ENCODE measurements at regions not wholly inside any gene's neighbourhood (a gene's known extent, or its start where the extent isn't known, plus 50 kb on each side); places are given as distances from the start of the nearest gene placed in this dataset.

DNA sequence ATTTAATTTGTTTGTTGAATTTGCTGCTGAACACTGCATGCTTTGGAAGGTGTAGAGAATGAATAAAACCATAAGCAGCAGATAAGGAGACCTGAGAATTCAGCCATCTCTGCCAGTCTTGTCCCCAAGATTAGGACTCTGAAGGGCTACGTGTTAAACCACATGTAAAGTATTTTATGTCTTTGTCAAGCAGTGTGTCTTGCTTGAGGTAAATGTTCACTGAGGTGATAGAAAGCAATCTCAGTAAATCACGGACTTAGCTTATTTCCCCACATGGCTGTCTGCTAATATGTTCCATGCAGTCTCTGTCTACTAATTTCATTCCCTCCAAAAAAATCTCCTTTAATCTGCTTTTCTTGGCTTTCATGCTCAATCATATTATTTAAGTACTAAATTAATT, 467.1 kb downstream of the RAP2B start:
- Histone ChIP-seq H3K4me1 (ENCODE audit: low read length) (peaks cover 14% of the 10 kb centered on the region), H4K20me1 (ENCODE audit: insufficient read depth, low read length) (no peaks in the 10 kb centered on the region), H3K36me3 (replicated peaks; ENCODE audit: low read depth, low read length) (no peaks in the 10 kb centered on the region), H3K4me3 (ENCODE audit: low read length) (no peak overlapping the region), H3K79me2 (ENCODE audit: low read length) (no peaks in the 10 kb centered on the region), H3K9ac (ENCODE audit: low read length) (no peak overlapping the region), H3K27me3 (ENCODE audit: low read depth, low read length) (peaks cover 15% of the 10 kb centered on the region), H2AFZ (ENCODE audit: low read depth, low read length) (no peak overlapping the region), H3K4me2 (ENCODE audit: low read length) (0 out of 2 replicates have a peak overlapping the region, but pooled peaks have one; percentile 38), H3K9me3 (ENCODE audit: insufficient read depth, low read length) (no peaks in the 10 kb centered on the region), H3K27ac (ENCODE audit: low read length) (no peak overlapping the region)
- TF ChIP-seq, protein P1, sequence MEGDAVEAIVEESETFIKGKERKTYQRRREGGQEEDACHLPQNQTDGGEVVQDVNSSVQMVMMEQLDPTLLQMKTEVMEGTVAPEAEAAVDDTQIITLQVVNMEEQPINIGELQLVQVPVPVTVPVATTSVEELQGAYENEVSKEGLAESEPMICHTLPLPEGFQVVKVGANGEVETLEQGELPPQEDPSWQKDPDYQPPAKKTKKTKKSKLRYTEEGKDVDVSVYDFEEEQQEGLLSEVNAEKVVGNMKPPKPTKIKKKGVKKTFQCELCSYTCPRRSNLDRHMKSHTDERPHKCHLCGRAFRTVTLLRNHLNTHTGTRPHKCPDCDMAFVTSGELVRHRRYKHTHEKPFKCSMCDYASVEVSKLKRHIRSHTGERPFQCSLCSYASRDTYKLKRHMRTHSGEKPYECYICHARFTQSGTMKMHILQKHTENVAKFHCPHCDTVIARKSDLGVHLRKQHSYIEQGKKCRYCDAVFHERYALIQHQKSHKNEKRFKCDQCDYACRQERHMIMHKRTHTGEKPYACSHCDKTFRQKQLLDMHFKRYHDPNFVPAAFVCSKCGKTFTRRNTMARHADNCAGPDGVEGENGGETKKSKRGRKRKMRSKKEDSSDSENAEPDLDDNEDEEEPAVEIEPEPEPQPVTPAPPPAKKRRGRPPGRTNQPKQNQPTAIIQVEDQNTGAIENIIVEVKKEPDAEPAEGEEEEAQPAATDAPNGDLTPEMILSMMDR (IDR thresholded peaks at IDR 0.05; ENCODE audit: low read depth, low read length): no peak
- no peak for TF ChIP-seq EZH2phosphoT487 (IDR thresholded peaks at IDR 0.05; ENCODE audit: low read depth)

DNA sequence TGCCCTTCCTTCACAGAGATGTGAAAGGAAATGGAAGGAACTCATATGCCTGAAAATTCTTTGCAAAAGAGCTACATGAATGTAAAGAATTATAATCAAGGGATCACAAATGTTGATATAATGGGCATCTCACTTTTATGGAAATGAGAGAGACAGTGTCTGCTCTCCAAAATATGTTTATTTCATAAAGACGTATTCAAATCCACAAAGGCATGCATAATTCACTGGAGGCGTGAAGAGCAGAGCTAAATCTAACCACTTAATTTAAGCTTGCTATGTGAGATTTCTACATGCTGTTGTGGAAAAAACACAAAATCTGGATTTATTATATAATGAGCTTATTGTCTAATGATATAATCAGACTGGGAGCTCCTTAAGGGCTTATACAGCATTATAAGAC, 469.1 kb downstream of the RAP2B start:
- peaks cover 15% of the 10 kb centered on the region for H3K27me3 ChIP-seq (ENCODE audit: low read depth, low read length)
- no peaks in the 10 kb centered on the region for H3K36me3 ChIP-seq (replicated peaks; ENCODE audit: low read depth, low read length)
- TF ChIP-seq, protein P1 (IDR thresholded peaks at IDR 0.05; ENCODE audit: low read depth, low read length): no peak
- TF ChIP-seq EZH2phosphoT487 (IDR thresholded peaks at IDR 0.05; ENCODE audit: low read depth): no peak

DNA sequence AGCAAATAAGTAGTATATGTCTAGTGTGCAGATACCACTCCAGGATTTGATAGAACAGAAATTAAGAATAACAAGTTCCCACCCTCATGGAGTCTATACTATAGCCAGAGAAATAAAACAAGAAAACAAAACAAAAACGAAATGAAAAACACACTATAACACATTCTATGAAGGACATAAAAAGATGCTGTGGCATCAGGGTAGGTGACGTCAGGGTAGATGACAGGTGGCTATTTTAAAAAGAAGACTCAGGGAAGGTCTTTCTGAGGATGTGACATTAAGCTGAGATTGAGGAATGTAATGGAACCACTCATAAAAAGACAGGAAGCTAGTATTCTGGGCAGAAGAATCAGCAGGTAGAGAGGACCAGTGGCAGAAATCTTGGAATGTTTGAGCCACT, 469.6 kb downstream of the RAP2B start:
- Histone ChIP-seq H2AFZ (ENCODE audit: low read depth, low read length) (no peak overlapping the region), H3K36me3 (replicated peaks; ENCODE audit: low read depth, low read length) (no peaks in the 10 kb centered on the region), H3K79me2 (ENCODE audit: low read length) (no peaks in the 10 kb centered on the region), H4K20me1 (ENCODE audit: insufficient read depth, low read length) (no peaks in the 10 kb centered on the region), H3K4me2 (ENCODE audit: low read length) (no peak overlapping the region), H3K9ac (ENCODE audit: low read length) (no peak overlapping the region), H3K9me3 (ENCODE audit: insufficient read depth, low read length) (no peaks in the 10 kb centered on the region), H3K4me1 (ENCODE audit: low read length) (peaks cover 10% of the 10 kb centered on the region), H3K4me3 (ENCODE audit: low read length) (no peak overlapping the region), H3K27ac (ENCODE audit: low read length) (no peak overlapping the region), H3K27me3 (ENCODE audit: low read depth, low read length) (peaks cover 15% of the 10 kb centered on the region)
- TF ChIP-seq, protein P1 (IDR thresholded peaks at IDR 0.05; ENCODE audit: low read depth, low read length): no peak
- no peak for TF ChIP-seq EZH2phosphoT487 (IDR thresholded peaks at IDR 0.05; ENCODE audit: low read depth)

More for the DNA sequence above, 469.1 kb downstream of the RAP2B start:
- H3K4me1 ChIP-seq (ENCODE audit: low read length): peaks cover 10% of the 10 kb centered on the region
- H2AFZ ChIP-seq (ENCODE audit: low read depth, low read length): no peak overlapping the region
- no peak overlapping the region for H3K4me2 ChIP-seq (ENCODE audit: low read length)
- H3K9me3 ChIP-seq (ENCODE audit: insufficient read depth, low read length): no peaks in the 10 kb centered on the region
- no peaks in the 10 kb centered on the region for H4K20me1 ChIP-seq (ENCODE audit: insufficient read depth, low read length)
- H3K4me3 ChIP-seq (ENCODE audit: low read length): no peak overlapping the region
- H3K9ac ChIP-seq (ENCODE audit: low read length): no peak overlapping the region
- no peaks in the 10 kb centered on the region for H3K79me2 ChIP-seq (ENCODE audit: low read length)
- no peak overlapping the region for H3K27ac ChIP-seq (ENCODE audit: low read length)

DNA sequence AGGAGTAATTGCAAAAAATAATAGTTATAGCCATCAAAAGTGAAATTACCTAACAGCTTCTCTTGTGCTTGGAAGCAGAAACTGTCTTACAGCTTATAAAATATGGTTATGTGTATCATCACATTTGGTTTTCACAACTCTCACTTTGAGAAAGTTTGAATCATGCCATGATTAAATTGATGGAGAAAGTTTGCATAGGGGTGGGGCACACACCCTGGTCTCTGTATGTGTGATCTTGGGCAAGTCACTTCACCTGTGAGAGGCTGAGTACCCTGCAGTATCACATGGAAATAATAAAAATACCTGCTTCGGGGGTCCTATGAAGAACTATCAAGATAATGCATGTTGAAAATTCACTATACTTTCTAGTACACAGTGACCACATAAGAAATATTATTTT, 471.4 kb downstream of the RAP2B start:
- no peaks in the 10 kb centered on the region for H3K79me2 ChIP-seq (ENCODE audit: low read length)
- H3K9ac ChIP-seq (ENCODE audit: low read length): no peak overlapping the region
- H2AFZ ChIP-seq (ENCODE audit: low read depth, low read length): no peak overlapping the region
- H3K27me3 ChIP-seq (ENCODE audit: low read depth, low read length): peaks cover 15% of the 10 kb centered on the region
- peaks cover 6% of the 10 kb centered on the region for H3K4me1 ChIP-seq (ENCODE audit: low read length)
- H3K36me3 ChIP-seq (replicated peaks; ENCODE audit: low read depth, low read length): no peaks in the 10 kb centered on the region
- no peaks in the 10 kb centered on the region for H4K20me1 ChIP-seq (ENCODE audit: insufficient read depth, low read length)
- no peak overlapping the region for H3K4me2 ChIP-seq (ENCODE audit: low read length)
- TF ChIP-seq, protein P1 (IDR thresholded peaks at IDR 0.05; ENCODE audit: low read depth, low read length): no peak
- TF ChIP-seq EZH2phosphoT487 (IDR thresholded peaks at IDR 0.05; ENCODE audit: low read depth): no peak
- no peaks in the 10 kb centered on the region for H3K9me3 ChIP-seq (ENCODE audit: insufficient read depth, low read length)
- no peak overlapping the region for H3K27ac ChIP-seq (ENCODE audit: low read length)
- no peak overlapping the region for H3K4me3 ChIP-seq (ENCODE audit: low read length)
